ENCODE measurements at regions not wholly inside any gene's neighbourhood (a gene's known extent, or its start where the extent isn't known, plus 50 kb on each side); places are given as distances from the start of the nearest gene placed in this dataset.

- Mint-ChIP-seq H3K4me1 (no peaks in the 10 kb centered on the region), H3K4me3 (no peak overlapping the region), H3K36me3 (ENCODE audit: low read depth) (no peaks in the 10 kb centered on the region), H3K9me3 (no peaks in the 10 kb centered on the region), H3K27ac (ENCODE audit: unreplicated experiment) (no peak overlapping the region), H3K27me3 (ENCODE audit: low read depth) (peaks cover 3% of the 10 kb centered on the region)
- no peak for DNase-seq (ENCODE audit: low read depth, low spot score)
- no peak for TF ChIP-seq CTCF (conservative IDR thresholded peaks at IDR 0.05)
These were observed 192.7 kb downstream of the SHANK2 start for GRCh38 chr11:71059662-71060061.

GRCh38 chr11:71055925-71056324 lies 196.5 kb downstream of the SHANK2 start:
- no peak overlapping the region for H3K27ac Mint-ChIP-seq (ENCODE audit: unreplicated experiment)
- peaks cover 3% of the 10 kb centered on the region for H3K27me3 Mint-ChIP-seq (ENCODE audit: low read depth)
- no peaks in the 10 kb centered on the region for H3K36me3 Mint-ChIP-seq (ENCODE audit: low read depth)

More at GRCh38 chr11:71055925-71056324, 196.5 kb downstream of the SHANK2 start:
- Mint-ChIP-seq H3K4me3 (no peak overlapping the region), H3K9me3 (no peaks in the 10 kb centered on the region), H3K4me1 (no peaks in the 10 kb centered on the region)
- no peak for DNase-seq (ENCODE audit: low read depth, low spot score)
- TF ChIP-seq CTCF (conservative IDR thresholded peaks at IDR 0.05), result no peak

Measured in neural crest cell (in vitro differentiated cells).